Keratinocyte (primary cell): ENCODE measurements at regions not wholly inside any gene's neighbourhood (a gene's known extent, or its start where the extent isn't known, plus 50 kb on each side); places are given as distances from the start of the nearest gene placed in this dataset.

ENCODE experiments used
- DNase-seq: peaks from one replicate; pipeline ENCODE4 v3.0.0-alpha.2; 2011; ENCODE audit warnings: low read depth, missing footprints, low spot score
- FAIRE-seq: peaks from 2 replicates; lab custom pipeline; 2011; peaks lifted over from hg19 to GRCh38; lab: Jason Lieb, UNC
- H2AFZ ChIP-seq: 2 replicates; pipeline ENCODE4 v1.6.0; 2012; ENCODE audit warnings: low read length, control low read depth, inconsistent platforms; ENCODE audit not compliant: control insufficient read depth
- H3K27ac ChIP-seq: 2 replicates; pipeline ENCODE4 v1.5.1; 2011; ENCODE audit warnings: low read length; ENCODE audit not compliant: control insufficient read depth, insufficient read depth
- H3K27me3 ChIP-seq: 3 replicates; pipeline ENCODE4 v1.6.0; 2011; ENCODE audit warnings: low read length; ENCODE audit not compliant: control insufficient read depth, insufficient read depth; ENCODE audit errors: extremely low read depth
- H3K36me3 ChIP-seq, 2 experiments: 2 replicates in 1 of 2; 3 replicates in 1 of 2; pipeline ENCODE4 v1.5.1; 2011; ENCODE audit warnings: low read length in 2 of 2, mild to moderate bottlenecking in 1 of 2; ENCODE audit not compliant: control insufficient read depth in 2 of 2, insufficient read depth in 2 of 2; ENCODE audit errors: extremely low read depth in 1 of 2
- H3K4me1 ChIP-seq: 3 replicates; pipeline ENCODE4 v1.5.1; 2011; ENCODE audit warnings: low read length; ENCODE audit not compliant: control insufficient read depth, insufficient read depth; ENCODE audit errors: extremely low read depth
- H3K4me2 ChIP-seq: 3 replicates; pipeline ENCODE4 v1.6.0; 2011; ENCODE audit warnings: low read depth, low read length; ENCODE audit not compliant: control insufficient read depth, insufficient read depth; ENCODE audit errors: extremely low read depth
- H3K4me3 ChIP-seq, 3 experiments: fragments of 200-600 bp in 1 of 3; sonication (generic) in 1 of 3; 2 replicates in 2 of 3; 3 replicates in 1 of 3; pipeline ENCODE4 v1.5.1; 2011 to 2016; ENCODE audit warnings: low read length in 3 of 3, mild to moderate bottlenecking in 3 of 3, control low read depth in 2 of 3, inconsistent platforms in 1 of 3, low read depth in 1 of 3, mixed read lengths in 1 of 3, mixed run types in 1 of 3, moderate library complexity in 1 of 3; ENCODE audit not compliant: control insufficient read depth in 2 of 3, insufficient read depth in 2 of 3; ENCODE audit errors: extremely low read depth in 1 of 3
- H3K79me2 ChIP-seq: 2 replicates; pipeline ENCODE4 v1.6.0; 2012; ENCODE audit warnings: low read length; ENCODE audit not compliant: control insufficient read depth, insufficient read depth
- H3K9ac ChIP-seq: 3 replicates; pipeline ENCODE4 v1.6.0; 2011; ENCODE audit warnings: low read length; ENCODE audit not compliant: control insufficient read depth, insufficient read depth; ENCODE audit errors: extremely low read depth
- H3K9me1 ChIP-seq: 3 replicates; pipeline ENCODE4 v1.6.0; 2011; ENCODE audit warnings: low read length; ENCODE audit not compliant: control insufficient read depth, insufficient read depth; ENCODE audit errors: extremely low read depth
- H3K9me3 ChIP-seq: 2 replicates; pipeline ENCODE4 v1.5.1; 2012; ENCODE audit warnings: low read depth, low read length; ENCODE audit not compliant: control insufficient read depth
- H4K20me1 ChIP-seq: 3 replicates; pipeline ENCODE4 v1.6.0; 2011; ENCODE audit warnings: low read length; ENCODE audit not compliant: control insufficient read depth, insufficient read depth; ENCODE audit errors: extremely low read depth
- CTCF ChIP-seq, 3 experiments: IDR thresholded peaks in 1 of 3; conservative IDR thresholded peaks in 1 of 3; optimal IDR thresholded peaks in 1 of 3; 2 replicates in 2 of 3; 3 replicates in 1 of 3; pipeline versions ENCODE3 to v1.5.1; 2011; ENCODE audit warnings: low read length in 3 of 3, mild to moderate bottlenecking in 3 of 3, moderate library complexity in 2 of 3, control low read depth in 1 of 3, inconsistent platforms in 1 of 3; ENCODE audit not compliant: insufficient read depth in 2 of 3; ENCODE audit errors: extremely low read depth in 1 of 3
- EZH2 ChIP-seq: IDR thresholded peaks from one replicate; pipeline ENCODE4 v1.6.1; 2012; ENCODE audit warnings: inconsistent platforms, mild to moderate bottlenecking, low read length, moderate library complexity
- dilution Hi-C: fragments of 300-500 bp; cut with MboI; formaldehyde crosslinking; loops from one replicate; pipeline ENCODE4 v1.7.0; 2020; ENCODE audit warnings: low sequenced_read_pairs; ENCODE audit not compliant: extremely low pct_ligation_motif_present

GRCh38 chr6:14511061-14511586 lies 393.6 kb downstream of the CD83 start:
- H4K20me1 ChIP-seq: no peaks in the 10 kb centered on the region
- H2AFZ ChIP-seq: no peak overlapping the region
- no peak overlapping the region for H3K4me3 ChIP-seq
- no peak for FAIRE-seq
- no peaks in the 10 kb centered on the region for H3K9me1 ChIP-seq
- no peak overlapping the region for H3K9ac ChIP-seq
- no peak overlapping the region for H3K4me2 ChIP-seq
- dilution Hi-C loops: no loop called here
- no peak overlapping the region for H3K27ac ChIP-seq
- no peaks in the 10 kb centered on the region for H3K36me3 ChIP-seq
- DNase-seq: no peak
- H3K4me1 ChIP-seq: peaks cover 4% of the 10 kb centered on the region
- H3K79me2 ChIP-seq: no peaks in the 10 kb centered on the region
- no peaks in the 10 kb centered on the region for H3K9me3 ChIP-seq
- TF ChIP-seq CTCF (optimal IDR thresholded peaks at IDR 0.05 in 1 of 3, IDR thresholded peaks at IDR 0.05 in 1 of 3, conservative IDR thresholded peaks at IDR 0.05 in 1 of 3; ENCODE audit: extremely low read depth in 1 of 3, insufficient read depth in 2 of 3, low read length in 3 of 3) (no peak), EZH2 (no peak)
- no peaks in the 10 kb centered on the region for H3K27me3 ChIP-seq

DNA sequence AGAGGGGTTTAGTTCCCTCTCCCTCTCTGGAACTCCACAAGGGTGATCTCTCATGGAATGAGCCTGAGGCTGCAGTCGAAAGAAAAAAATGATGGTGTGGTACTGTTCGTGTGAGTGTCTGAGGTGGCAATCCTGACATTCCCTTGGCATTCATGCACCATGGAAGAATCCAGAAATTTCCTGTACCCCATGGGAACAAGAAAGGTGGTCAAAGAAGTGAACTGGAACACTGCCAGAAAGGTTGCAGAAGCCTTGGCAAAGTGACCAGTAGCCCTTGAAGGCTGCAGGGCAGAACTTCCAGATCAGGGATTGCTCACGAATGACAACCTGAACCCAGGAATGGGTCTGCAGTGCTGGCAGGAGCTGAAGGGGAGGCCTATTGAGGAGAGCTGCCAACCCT lies 394.7 kb downstream of the CD83 start:
- H3K79me2 ChIP-seq: no peaks in the 10 kb centered on the region
- no peak overlapping the region for H3K4me2 ChIP-seq
- H2AFZ ChIP-seq: no peak overlapping the region
- no peaks in the 10 kb centered on the region for H3K27me3 ChIP-seq
- H3K9ac ChIP-seq: no peak overlapping the region
- dilution Hi-C loops: no loop called here
- no peaks in the 10 kb centered on the region for H3K36me3 ChIP-seq
- H3K27ac ChIP-seq: no peak overlapping the region
- no peaks in the 10 kb centered on the region for H4K20me1 ChIP-seq
- no peak for TF ChIP-seq EZH2
- no peak for TF ChIP-seq CTCF (optimal IDR thresholded peaks at IDR 0.05 in 1 of 3, IDR thresholded peaks at IDR 0.05 in 1 of 3, conservative IDR thresholded peaks at IDR 0.05 in 1 of 3; ENCODE audit: extremely low read depth in 1 of 3, insufficient read depth in 2 of 3, low read length in 3 of 3)
- H3K4me1 ChIP-seq: peaks cover 8% of the 10 kb centered on the region
- no peak overlapping the region for H3K4me3 ChIP-seq
- no peak for FAIRE-seq
- DNase-seq: no peak
- H3K9me3 ChIP-seq: no peaks in the 10 kb centered on the region
- no peaks in the 10 kb centered on the region for H3K9me1 ChIP-seq
